GM21390 (cell line): ENCODE measurements at regions not wholly inside any gene's neighbourhood (a gene's known extent, or its start where the extent isn't known, plus 50 kb on each side); places are given as distances from the start of the nearest gene placed in this dataset.

ENCODE experiments used
- ATAC-seq: cut with Tn5 transposase; IDR thresholded peaks from one replicate; pipeline ENCODE4 v1.9.1; 2021; ENCODE audit not compliant: unreplicated experiment

DNA sequence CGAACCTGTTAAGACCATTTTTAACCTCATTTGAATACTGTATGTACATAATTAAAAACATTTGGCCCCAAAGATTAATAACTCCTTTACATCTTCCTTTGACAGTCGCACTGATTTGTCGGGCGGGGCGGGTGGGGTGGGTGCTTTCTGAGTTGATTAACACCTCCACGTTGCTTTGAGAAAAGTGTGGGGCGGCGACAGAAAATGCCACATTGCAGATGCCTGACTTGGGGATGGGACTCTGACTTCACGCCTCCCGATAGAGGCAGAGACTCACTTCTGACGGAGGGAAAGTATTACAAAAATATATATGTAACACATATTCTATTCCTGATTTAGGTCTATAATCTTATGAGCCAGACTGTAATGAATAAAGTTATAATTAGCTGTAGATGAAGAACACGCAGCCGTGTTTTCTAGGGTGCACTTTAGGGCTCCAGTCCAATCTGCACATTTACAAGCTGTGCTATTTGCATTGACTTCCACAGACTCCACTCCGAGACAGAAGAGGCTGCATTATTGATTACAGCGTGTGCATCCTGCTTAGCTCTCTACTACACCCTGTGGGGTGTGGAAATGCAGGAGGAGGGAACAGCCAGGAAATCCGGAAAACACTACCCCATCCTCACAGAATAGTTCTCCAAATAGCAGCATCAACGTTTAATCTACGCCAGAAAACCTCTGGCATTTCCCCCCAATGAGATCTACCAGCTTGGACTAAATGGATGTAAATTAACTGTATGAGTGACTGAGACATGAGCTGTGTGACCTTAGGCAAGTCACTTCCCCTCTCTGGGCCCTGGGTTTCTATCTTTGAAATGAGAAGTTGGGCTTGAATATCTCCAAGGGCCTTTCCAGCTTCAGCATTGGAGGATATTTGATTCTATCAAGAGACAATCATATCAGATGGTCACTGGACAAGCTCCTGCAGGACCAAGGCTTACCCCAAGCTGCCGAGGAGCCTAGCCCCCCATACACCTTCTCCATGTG lies 308.0 kb downstream of the RRAGC start:
- no peak for ATAC-seq

DNA sequence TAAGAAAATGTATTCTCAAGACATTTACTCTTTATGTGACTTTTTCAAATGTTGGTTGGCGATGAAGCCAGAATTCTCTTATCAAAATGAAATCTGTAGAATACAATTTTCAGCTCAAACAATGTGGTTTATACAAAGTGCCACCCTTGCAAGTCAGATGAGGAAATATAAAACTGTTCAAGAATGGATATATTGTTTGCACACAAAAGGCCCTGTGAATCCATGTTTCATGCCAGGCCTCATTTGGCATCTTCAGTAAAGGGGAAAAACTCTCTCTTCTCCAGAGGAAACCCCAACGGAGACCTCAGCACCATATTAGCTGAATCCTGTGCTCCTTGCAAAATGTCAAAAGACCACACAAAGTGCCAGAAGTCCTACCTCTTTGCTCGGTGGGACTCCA lies 310.4 kb downstream of the RRAGC start:
- no peak for ATAC-seq

DNA sequence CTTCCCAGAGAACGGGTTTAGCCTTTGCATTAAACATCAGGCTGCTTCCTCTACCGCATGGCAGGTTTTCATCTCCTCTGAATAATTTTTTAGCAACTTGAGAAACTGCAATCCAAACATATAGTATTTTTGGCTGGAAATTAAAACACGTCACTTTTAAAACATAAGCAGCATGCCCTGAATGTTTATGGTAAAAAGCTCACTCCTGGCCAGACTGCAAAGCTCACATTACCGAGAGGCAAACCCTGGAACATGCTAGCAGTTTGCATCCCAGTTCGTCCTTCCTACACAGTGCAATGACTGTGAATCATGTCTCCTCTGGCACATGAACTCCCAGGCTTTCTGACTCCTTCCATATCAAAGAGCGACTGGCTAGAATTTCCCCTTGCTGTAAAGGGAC lies 312.3 kb downstream of the RRAGC start:
- no peak for ATAC-seq

DNA sequence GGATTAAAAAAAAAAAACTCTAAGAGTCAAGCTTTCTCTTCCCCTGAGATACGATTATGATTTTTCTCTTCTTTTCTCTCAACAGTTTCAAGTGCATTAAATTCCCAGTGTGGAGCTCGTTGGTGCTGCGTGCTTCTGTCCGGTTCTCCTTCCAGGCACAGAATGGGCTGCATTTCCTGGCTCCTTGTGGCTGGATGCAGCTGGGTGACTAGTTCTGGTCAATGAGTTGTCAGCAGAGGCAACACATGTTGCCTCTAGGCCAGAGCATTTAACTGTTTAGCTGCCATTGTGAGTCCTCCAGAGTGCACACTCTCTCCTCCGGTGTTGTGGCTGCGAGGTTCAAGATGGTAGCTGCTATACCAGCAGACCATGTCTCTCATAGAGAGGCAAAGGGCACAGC lies 312.9 kb downstream of the RRAGC start:
- no peak for ATAC-seq

DNA sequence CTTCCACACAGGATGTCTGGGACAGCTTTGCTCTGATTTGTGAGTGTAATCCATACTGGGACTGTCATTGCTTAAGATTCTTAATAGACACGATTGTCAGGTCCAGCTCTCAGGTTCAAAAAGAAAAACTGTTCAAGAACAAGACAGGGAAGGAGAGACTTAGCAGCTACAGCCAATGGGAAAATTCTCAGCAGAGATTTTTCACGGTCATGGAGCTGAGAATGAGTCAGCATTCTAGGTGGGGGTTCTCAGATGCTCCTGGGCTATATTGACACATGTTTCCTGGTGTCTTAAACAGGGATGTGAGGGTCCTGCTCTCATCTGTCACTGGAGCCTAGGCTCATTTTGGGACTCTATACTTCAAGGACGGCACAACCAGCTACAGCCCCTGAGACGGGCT lies 318.3 kb downstream of the RRAGC start:
- no peak for ATAC-seq

DNA sequence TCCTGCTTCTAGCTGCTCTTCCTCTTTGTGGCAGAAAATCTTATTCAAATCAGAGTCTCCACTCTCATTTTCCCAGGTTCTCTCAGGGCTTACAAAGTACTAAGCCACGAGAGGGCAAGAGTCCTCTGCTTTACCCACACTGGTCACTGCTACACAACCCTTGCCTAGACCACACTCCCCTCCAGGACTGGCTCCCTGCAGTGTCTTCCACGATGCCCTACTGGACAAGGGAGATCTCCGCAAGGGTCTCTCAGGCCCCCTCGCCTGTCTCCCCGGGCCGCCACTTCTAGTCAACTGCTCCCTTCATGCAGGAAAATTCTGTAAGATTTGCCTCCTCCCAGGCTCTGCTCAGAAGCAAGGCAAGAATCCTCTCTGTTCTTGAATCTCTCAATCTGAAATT lies 319.6 kb downstream of the RRAGC start:
- no peak for ATAC-seq

DNA sequence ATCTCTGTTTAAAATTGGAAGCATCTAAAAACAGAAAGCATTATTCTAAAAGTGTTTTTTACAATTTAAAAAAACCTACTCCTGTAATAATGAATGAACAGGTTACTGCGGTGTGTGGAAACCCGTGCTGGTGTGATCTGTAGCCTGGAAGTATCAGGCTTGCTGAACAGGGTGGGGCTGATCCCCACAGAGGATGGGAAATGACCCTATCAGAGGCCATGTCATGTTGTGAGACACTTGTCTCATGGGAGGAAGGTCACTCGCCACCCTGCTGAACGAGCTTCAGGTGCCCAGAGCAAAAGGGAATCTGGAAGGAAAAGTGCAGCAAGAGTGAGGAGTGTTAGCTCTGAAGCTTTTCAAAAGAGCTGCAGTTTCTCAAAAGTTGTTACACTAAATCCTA lies 320.7 kb downstream of the RRAGC start:
- ATAC-seq, result no peak

DNA sequence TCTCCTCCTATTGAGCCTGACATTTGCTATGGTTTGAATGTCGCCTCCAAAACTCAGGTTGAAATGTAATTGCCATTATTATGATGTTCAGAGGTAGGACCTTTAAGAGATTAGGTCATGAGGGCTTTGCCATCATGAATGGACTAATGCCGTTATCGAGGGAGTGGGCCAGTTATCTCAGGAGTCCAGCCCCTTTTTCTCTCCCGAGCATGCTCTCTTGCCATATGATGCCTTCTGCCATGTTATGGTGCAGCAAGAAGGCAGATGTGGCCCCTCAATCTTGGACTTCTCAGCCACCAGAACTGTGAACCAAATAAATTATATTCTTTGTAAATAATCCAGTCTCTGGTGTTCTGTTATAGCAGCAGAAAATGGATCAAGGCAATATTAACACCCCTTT lies 323.5 kb downstream of the RRAGC start:
- no peak for ATAC-seq

DNA sequence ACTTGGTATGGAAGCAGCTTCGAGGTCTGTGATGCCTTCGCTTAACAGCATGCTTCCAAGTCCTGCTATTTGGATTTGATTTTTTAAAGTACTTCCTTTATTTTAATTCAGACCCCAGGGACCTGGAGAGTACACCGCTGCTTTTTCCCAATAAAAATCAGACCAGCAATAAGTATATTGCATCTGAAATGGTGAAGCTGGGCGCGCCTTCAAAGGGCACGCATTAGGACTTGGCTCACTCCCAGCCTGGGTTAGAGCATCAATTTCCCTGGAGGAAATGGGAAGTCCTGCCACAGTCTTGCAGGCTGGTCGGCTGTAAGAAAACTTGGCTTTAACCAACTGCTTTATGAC lies 325.1 kb downstream of the RRAGC start:
- no peak for ATAC-seq

DNA sequence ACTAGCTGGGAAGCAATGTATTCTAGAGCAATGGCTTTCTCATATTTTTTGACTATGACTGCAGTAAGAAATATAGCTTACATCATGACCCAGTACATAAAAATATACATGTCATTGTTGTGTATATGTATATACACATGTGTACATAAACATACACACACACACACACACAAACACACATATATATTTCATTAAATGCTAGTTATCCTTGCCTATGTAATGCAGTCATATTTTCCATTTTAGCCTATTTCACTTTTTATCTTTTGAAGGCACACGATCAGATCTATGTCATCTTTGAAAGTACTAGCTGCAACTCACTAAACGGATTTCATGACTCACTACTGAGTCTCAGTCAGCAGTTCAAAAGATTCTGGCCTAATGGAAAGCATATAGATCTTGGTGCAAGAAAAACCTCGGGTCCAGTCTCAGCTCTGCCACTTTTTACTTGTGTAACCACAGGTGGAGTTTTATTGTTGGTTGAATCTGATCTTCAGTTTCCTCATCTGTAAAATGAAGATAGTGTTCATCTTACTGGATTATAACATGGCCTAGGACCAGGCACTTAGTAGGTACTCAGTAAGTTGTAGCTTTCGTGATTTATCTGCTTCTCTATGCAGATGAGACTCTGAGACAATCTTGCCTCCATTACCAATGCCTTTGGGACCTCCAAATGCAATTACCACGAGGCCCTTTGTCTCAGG lies 325.6 kb downstream of the RRAGC start:
- no peak for ATAC-seq

DNA sequence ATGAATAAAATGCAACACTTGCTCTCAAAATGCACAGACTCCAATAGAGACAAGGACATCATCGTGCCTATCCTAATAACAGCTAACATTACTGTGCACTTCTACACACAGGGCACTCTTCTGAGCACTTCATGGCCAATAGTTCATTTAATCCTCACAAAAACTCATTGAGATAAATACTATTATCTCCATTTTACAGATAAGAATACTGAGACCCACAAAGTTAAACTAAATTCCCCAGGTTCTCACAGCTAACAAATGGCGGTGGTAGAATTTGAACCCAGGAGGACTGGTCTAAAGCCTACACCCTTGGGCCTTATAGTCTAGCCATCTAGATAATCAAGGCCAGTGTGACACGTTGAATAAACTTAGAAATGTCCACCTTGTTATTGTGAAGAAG lies 328.6 kb downstream of the RRAGC start:
- no peak for ATAC-seq

DNA sequence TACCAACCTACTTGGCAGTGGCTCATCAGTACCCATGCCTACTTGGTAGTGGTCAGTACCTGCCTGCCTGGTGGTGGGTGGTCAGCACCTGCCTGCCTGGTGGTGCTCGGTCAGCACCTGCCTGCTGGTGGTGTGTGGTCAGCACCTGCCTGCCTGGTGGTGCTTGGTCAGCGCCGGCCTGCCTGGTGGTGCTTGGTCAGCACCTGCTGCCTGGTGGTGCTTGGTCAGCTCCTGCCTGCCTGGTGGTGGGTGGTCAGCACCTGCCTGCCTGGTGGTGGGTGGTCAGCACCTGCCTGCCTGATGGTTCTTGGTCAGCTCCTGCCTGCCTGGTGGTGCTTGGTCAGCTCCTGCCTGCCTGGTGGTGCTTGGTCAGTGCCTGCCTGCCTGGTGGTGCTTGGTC lies 329.6 kb downstream of the RRAGC start:
- no peak for ATAC-seq

DNA sequence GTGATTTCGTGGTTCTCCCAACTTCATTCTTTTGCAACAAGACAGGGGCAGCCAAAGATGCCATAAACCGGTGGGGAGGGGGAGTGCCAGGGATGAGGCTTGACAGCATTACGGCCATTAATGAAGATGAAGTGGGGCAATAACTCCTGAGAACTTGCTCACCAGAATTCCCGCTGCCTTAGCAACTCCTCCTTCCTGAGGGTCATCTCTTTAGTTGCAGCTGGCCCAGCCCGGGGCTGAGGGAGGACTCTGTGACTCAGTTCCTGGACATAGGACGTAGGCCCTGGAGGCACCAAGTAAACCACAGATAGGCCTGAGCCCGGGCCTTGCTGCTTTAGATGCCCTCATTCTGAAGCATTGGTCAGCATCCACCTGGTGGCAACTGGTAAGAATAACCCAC lies 330.2 kb downstream of the RRAGC start:
- no peak for ATAC-seq

DNA sequence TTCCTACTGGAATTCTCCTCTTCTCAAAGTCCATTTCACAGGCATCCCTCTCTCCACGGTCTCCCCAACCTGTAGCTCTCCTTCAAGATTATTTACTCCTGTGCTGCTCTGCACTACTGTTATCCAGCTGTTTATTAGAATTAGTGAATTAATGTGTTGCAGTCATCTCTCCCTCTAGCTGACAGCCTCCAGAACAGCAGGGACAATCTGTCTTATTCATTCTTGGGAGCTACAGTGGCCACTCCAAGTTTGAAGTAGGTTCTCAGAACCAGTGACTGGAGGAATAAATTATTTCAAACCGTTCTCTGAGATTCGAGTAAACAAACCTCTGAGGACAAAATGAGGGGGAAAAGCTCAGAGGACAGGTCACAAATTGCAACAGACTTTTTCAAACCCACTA lies 330.9 kb downstream of the RRAGC start:
- ATAC-seq, result no peak

DNA sequence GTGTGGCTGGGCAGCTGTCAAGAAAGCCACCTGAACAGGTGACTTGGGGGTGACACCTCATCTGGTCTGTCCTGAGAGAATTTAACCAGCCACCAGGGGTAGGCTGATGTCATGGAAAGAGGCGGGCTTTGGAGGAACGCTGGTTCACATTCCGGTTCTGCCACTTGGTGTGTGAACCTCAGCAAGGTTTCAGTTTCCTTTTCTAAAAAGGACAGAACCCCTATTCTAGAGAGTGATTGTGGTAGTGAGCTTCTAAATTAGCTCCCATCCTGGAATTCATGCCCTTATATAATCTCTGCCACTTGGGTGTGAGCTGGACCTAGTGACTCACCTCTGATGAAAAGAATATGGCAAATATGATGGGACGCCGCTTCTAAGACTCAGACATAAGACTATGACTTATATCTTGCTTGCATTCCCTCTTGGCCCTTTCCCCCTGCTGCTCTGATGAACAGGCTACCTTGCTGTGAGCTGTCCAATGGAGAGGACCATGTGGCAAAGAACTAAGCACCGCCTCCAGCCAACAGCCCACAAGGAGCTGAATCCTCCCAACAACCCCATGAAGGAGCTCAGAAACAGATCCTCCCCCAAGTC lies 332.1 kb downstream of the RRAGC start:
- peak; percentile 83 for ATAC-seq

DNA sequence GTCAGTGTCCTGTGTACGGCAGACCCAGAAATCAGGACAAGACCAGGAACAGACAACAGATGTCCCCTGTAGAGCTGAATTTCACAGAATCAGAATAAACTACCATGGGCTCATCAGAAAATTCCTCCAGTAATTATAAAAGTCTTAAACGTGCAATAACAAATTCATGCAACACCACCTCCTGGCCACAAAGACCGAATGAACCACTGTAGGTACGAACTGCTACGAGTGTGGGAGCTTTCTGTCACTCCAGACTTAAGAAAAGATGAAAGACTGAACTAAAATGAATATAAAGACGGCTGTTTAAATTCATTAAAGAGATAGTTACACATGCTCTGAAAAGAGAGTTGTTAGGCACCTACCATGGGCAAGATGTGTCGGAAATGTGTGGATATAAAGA lies 333.5 kb downstream of the RRAGC start:
- ATAC-seq, result no peak

DNA sequence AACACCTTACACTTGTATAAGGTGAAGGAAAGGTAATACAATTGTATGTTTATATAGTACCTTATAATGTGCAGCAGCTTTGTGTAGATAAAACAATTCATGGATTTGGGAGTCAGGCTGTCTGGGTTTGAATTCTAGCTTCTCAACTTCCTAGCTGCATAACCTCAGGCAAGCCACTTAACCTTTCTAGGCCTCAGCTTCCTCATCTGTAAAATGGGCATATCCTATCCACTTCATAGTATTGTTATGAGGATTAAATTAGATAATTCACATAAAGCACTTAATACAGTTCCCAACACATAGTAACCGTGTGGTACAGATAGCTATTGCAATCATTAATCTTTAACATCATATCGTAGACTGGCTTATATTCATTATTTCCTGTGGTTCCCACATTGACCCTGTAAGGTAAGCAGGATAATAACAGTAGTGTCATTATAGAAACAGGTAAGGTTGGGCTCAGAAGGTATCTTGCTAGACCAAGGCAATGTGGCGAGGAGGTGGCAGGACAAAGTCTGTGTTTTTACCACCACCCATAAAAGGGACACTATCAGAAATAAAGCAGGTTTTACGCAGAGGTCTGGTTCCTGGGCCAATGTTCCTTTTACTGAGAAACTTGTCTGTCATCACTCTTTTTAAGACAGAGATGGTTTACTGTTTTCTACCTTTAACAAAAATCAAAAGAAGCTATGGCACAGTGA lies 334.1 kb downstream of the RRAGC start:
- no peak for ATAC-seq

DNA sequence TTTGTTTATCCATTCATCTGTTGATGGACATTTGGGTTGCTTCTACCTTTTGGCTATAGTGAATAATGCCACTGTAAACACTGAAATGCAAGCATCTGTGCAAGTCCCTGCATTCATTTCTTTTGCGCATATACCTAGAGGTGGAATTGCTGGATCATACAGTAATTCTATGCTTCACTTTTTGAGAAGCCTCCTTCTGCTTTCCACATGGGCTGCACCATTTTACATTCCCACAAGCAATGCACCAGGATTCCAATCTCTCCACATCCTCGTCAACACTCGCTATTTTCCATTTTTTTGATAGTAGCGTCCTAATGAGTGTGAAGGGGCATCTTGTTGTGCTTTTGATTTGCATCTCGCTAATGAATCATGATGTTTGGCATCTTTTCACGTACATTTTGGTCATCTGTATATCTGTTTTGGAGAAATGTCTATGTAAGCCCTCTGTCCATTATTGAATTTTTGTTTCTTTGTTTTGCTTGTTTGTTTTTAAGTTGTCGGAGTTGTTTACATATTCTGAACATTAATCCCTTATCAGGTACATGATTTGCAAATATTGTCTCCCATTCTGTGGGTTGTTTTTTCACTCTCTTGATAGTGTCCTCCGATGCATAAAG lies 335.4 kb downstream of the RRAGC start:
- ATAC-seq, result no peak

DNA sequence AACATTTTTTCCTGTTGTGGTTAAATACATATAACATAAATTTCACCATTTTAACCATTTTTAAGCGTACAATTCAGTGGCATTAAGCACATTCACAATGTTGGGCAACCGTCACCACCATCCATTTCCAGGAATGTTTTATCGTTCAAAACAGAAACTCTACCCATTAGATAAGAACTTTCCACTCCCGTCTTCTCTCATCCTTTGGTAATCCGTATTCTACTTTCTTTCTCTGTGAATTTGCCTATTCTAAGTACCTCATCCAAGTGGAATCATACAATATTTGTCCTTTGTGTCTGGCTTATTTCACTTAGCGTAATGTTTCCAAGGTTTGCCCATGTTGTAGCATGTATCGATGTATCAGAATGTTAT lies 336.0 kb downstream of the RRAGC start:
- ATAC-seq, result no peak

DNA sequence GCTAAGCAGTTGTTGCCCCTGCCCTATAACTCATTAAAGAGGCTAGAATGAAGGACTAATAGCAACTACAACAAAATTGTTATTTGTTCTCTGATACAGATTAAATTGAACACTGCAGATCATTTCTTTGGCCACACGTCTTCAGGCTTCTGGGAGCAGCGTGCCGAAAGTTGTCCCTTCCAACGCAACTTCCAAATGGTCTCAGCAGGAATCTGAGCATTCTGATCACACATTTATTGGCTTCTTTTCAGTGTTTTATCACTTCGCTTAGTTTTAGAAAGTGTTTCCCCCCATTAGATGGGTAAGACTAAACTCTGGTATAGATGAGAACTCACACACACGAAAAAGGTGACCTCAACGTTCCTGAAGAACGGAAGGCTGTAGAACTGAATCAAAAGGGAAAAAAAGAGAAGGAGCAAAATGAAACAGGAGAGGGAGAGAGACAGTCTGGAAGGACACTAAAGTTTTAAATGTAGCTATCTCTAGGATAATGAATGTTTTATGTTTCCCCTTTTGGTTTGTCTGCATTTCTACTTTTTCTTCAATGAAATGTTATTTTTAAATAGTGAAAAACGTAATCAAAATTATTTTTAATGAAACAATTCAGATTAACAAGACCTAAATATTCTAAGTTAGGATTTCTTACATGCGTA lies 336.5 kb downstream of the RRAGC start:
- no peak for ATAC-seq

DNA sequence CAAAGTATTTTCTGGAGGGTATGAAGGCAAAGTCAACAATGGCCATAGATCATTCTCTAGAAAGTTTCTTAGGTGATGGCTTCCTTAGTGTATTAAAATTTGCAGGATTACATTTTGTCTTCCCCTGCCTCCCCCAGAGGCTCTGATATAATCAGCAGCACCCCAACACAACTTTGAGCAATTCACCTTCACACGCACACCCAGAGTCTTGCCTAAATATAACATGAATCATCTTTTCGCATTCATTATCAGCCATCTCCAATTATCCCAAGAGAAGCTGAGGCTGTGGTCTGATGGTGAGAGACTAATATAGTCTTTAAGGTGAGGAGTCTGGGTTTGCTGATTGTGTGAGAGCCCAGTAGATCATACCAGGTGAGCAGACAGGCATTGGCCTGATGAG lies 343.0 kb downstream of the RRAGC start:
- no peak for ATAC-seq
